Neural cell (in vitro differentiated cells): ENCODE measurements at regions not wholly inside any gene's neighbourhood (a gene's known extent, or its start where the extent isn't known, plus 50 kb on each side); places are given as distances from the start of the nearest gene placed in this dataset.

ENCODE experiments used
- H2AFZ ChIP-seq: fragments of 200-600, 300-800 bp; sonication (generic), shearing (Covaris generic); 2 replicates; pipeline ENCODE4 v1.6.0; 2014; ENCODE audit warnings: low read depth, mild to moderate bottlenecking, antibody characterized with exemption, low read length, moderate library complexity
- H3F3A ChIP-seq: fragments of 200-600 bp; shearing (Covaris generic); 2 replicates; pipeline ENCODE4 v1.6.1; 2016; ENCODE audit warnings: mild to moderate bottlenecking, moderate library complexity, mixed read lengths, antibody characterized with exemption, low read length; ENCODE audit not compliant: insufficient read depth, poor library complexity, severe bottlenecking
- H3K27ac ChIP-seq: fragments of 200-600, 300-800 bp; sonication (generic), shearing (Covaris generic); 2 replicates; pipeline ENCODE4 v1.5.1; 2014; ENCODE audit warnings: mild to moderate bottlenecking, low read length, moderate library complexity
- H3K27me3 ChIP-seq: fragments of 300-800, 200-600 bp; sonication (generic), shearing (Covaris generic); 2 replicates; pipeline ENCODE4 v1.6.0; 2014; ENCODE audit warnings: mild to moderate bottlenecking, low read depth, low read length, moderate library complexity; ENCODE audit not compliant: insufficient read depth
- H3K36me3 ChIP-seq: fragments of 300-800, 200-600 bp; sonication (generic), shearing (Covaris generic); 2 replicates; pipeline ENCODE4 v1.5.1; 2014; ENCODE audit warnings: mild to moderate bottlenecking, antibody characterized with exemption, low read length, moderate library complexity; ENCODE audit not compliant: insufficient read depth
- H3K4me2 ChIP-seq: fragments of 300-800, 200-600 bp; sonication (generic), shearing (Covaris generic); 2 replicates; pipeline ENCODE4 v1.6.0; 2014; ENCODE audit warnings: mild to moderate bottlenecking, low read length
- H3K4me3 ChIP-seq: fragments of 300-800, 200-600 bp; sonication (generic), shearing (Covaris generic); 2 replicates; pipeline ENCODE4 v1.5.1; 2014; ENCODE audit warnings: mild to moderate bottlenecking, low read length, moderate library complexity
- H3K79me2 ChIP-seq: fragments of 200-600 bp; shearing (Covaris generic); replicated peaks from 2 replicates; pipeline ENCODE4 v1.6.0; 2014; ENCODE audit warnings: mild to moderate bottlenecking, low read length, moderate library complexity; ENCODE audit not compliant: insufficient read depth
- H3K9ac ChIP-seq: fragments of 300-800, 200-600 bp; sonication (generic), shearing (Covaris generic); 2 replicates; pipeline ENCODE4 v1.6.1; 2016; ENCODE audit warnings: mild to moderate bottlenecking, low read length, mixed read lengths
- H3K9me2 ChIP-seq: fragments of 200-600 bp; shearing (Covaris generic); 2 replicates; pipeline ENCODE4 v1.6.1; 2016; ENCODE audit warnings: mild to moderate bottlenecking, low read length, mixed read lengths; ENCODE audit not compliant: insufficient read depth
- H3K9me3 ChIP-seq: fragments of 200-600, 300-800 bp; sonication (generic), shearing (Covaris generic); 2 replicates; pipeline ENCODE4 v1.6.1; 2016; ENCODE audit warnings: mild to moderate bottlenecking, mixed run types, low read length, moderate library complexity, mixed read lengths
- H4K20me1 ChIP-seq: fragments of 200-600 bp; shearing (Covaris generic); 2 replicates; pipeline ENCODE4 v1.6.1; 2016; ENCODE audit warnings: mild to moderate bottlenecking, mixed run types; ENCODE audit not compliant: insufficient read depth
- EP300 ChIP-seq: fragments of 450-650 bp; conservative IDR thresholded peaks from 2 replicates; pipeline ENCODE4 v1.6.1; 2014; ENCODE audit warnings: antibody characterized with exemption, mild to moderate bottlenecking, moderate library complexity; ENCODE audit not compliant: poor library complexity, severe bottlenecking
- EZH2 ChIP-seq: fragments of 200-600, 300-800 bp; shearing (Covaris generic), sonication (generic); IDR thresholded peaks from 2 replicates; pipeline ENCODE4 v1.6.1; 2014; ENCODE audit warnings: antibody characterized with exemption, low read length, borderline replicate concordance, mild to moderate bottlenecking; ENCODE audit not compliant: insufficient read depth, poor library complexity, severe bottlenecking
- MXI1 ChIP-seq: fragments of 450-650 bp; conservative IDR thresholded peaks from 2 replicates; pipeline ENCODE4 v1.6.1; 2014; ENCODE audit warnings: antibody characterized with exemption, mild to moderate bottlenecking; ENCODE audit not compliant: poor library complexity, severe bottlenecking
- POLR2AphosphoS5 ChIP-seq: IDR thresholded peaks from 2 replicates; pipeline ENCODE4 v1.6.1; 2012
- RAD21 ChIP-seq: fragments of 450-650 bp; conservative IDR thresholded peaks from 2 replicates; pipeline ENCODE4 v1.6.1; 2014; ENCODE audit warnings: antibody characterized with exemption, mild to moderate bottlenecking, moderate library complexity
- REST ChIP-seq: IDR thresholded peaks from 2 replicates; pipeline ENCODE4 v1.6.1; 2012; ENCODE audit warnings: borderline replicate concordance
- SMC3 ChIP-seq: fragments of 450-650 bp; conservative IDR thresholded peaks from 2 replicates; pipeline ENCODE4 v1.6.1; 2014; ENCODE audit warnings: antibody characterized with exemption, mild to moderate bottlenecking, moderate library complexity; ENCODE audit not compliant: poor library complexity
- TAF1 ChIP-seq: IDR thresholded peaks from 2 replicates; pipeline ENCODE4 v1.6.1; 2012; ENCODE audit warnings: low read depth
- TF ChIP-seq, protein P1 (sequence below): fragments of 450-650 bp; IDR thresholded peaks from 2 replicates; pipeline ENCODE4 v1.5.1; 2014; ENCODE audit warnings: antibody characterized with exemption, mild to moderate bottlenecking, moderate library complexity; ENCODE audit not compliant: poor library complexity, severe bottlenecking

DNA sequence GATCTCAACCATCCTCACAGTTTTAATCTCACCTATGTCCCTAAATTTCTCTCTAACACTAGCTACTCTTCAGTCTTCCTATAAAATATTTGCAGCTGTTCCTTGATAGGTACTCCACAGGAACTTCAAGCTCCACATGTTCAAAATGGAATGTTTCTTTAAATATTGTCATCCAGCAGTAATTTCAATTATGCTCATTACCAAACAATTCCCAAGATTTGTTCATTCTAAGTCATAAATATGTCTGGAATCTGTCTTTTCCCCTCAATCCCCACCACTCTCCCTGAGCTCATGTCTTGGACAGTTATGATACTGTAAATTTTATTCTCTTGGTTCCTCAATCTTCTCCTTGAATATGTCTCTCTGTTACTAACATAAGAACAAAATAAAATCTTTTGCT lies 214.4 kb downstream of the NRIP1 start:
- Histone ChIP-seq H4K20me1 (no peaks in the 10 kb centered on the region), H3K36me3 (no peaks in the 10 kb centered on the region), H3K4me2 (no peak overlapping the region), H3K27me3 (no peaks in the 10 kb centered on the region), H3K27ac (no peak overlapping the region), H3K9ac (no peak overlapping the region), H3K9me3 (peaks cover 6% of the 10 kb centered on the region), H3K9me2 (no peaks in the 10 kb centered on the region), H3K4me3 (no peak overlapping the region), H3F3A (no peaks in the 10 kb centered on the region), H3K79me2 (no peaks in the 10 kb centered on the region), H2AFZ (no peak overlapping the region)
- TF ChIP-seq POLR2AphosphoS5 (no peak), RAD21 (no peak), EZH2 (no peak), MXI1 (no peak), REST (no peak), SMC3 (no peak), EP300 (no peak), TAF1 (no peak)
- TF ChIP-seq, protein P1, sequence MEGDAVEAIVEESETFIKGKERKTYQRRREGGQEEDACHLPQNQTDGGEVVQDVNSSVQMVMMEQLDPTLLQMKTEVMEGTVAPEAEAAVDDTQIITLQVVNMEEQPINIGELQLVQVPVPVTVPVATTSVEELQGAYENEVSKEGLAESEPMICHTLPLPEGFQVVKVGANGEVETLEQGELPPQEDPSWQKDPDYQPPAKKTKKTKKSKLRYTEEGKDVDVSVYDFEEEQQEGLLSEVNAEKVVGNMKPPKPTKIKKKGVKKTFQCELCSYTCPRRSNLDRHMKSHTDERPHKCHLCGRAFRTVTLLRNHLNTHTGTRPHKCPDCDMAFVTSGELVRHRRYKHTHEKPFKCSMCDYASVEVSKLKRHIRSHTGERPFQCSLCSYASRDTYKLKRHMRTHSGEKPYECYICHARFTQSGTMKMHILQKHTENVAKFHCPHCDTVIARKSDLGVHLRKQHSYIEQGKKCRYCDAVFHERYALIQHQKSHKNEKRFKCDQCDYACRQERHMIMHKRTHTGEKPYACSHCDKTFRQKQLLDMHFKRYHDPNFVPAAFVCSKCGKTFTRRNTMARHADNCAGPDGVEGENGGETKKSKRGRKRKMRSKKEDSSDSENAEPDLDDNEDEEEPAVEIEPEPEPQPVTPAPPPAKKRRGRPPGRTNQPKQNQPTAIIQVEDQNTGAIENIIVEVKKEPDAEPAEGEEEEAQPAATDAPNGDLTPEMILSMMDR: no peak

- H3K9ac ChIP-seq: no peak overlapping the region
- H4K20me1 ChIP-seq: no peaks in the 10 kb centered on the region
- H3K27me3 ChIP-seq: no peaks in the 10 kb centered on the region
- no peaks in the 10 kb centered on the region for H3K79me2 ChIP-seq
- no peak overlapping the region for H3K4me2 ChIP-seq
- peaks cover 9% of the 10 kb centered on the region for H3K9me3 ChIP-seq
- no peak overlapping the region for H3K27ac ChIP-seq
- H3K9me2 ChIP-seq: no peaks in the 10 kb centered on the region
- no peaks in the 10 kb centered on the region for H3K36me3 ChIP-seq
- no peak for TF ChIP-seq MXI1
- TF ChIP-seq POLR2AphosphoS5: no peak
- TF ChIP-seq REST: no peak
- no peak for TF ChIP-seq EP300
- TF ChIP-seq, protein P1: no peak
- TF ChIP-seq SMC3: no peak
- no peak for TF ChIP-seq RAD21
- TF ChIP-seq TAF1: no peak
- no peak for TF ChIP-seq EZH2
- H2AFZ ChIP-seq: no peak overlapping the region
- H3F3A ChIP-seq: no peaks in the 10 kb centered on the region
- no peak overlapping the region for H3K4me3 ChIP-seq
Observed at GRCh38 chr21:14846621-14847020, 218.2 kb downstream of the NRIP1 start.
